Common myeloid progenitor, CD34-positive (primary cell): ENCODE measurements at regions not wholly inside any gene's neighbourhood (a gene's known extent, or its start where the extent isn't known, plus 50 kb on each side); places are given as distances from the start of the nearest gene placed in this dataset.
"Not testable (repeated sequence)": the region's sequence is repeated elsewhere in the genome, so short reads cannot be mapped to it uniquely, and the experiment has no call there.

Source experiments
- CTCF ChIA-PET: fragments of 350-600 bp; sonication (Branson Sonifier 250); formaldehyde crosslinking; loops from one replicate; lab custom pipeline; 2021; ENCODE audit warnings: antibody characterized with exemption; lab: Charles Lee
- POLR2A ChIA-PET: fragments of 350-600 bp; sonication (Branson Sonifier 250); formaldehyde crosslinking; loops from one replicate; lab custom pipeline; 2021; ENCODE audit warnings: antibody characterized with exemption; lab: Charles Lee
- DNase-seq, 3 donors: peaks; one replicate each; pipeline versions ENCODE4 v3.0.0 to v3.0.0-alpha.2; 2013
- H3K27ac ChIP-seq, 2 experiments: 1 replicate in 1 of 2; 2 replicates in 1 of 2; pipeline ENCODE4 v1.7.0; 2013; ENCODE audit warnings: inconsistent platforms in 2 of 2, low read length in 2 of 2, mild to moderate bottlenecking in 2 of 2, low read depth in 1 of 2, moderate library complexity in 1 of 2; ENCODE audit not compliant: severe bottlenecking in 2 of 2, insufficient read depth in 1 of 2, poor library complexity in 1 of 2
- H3K27me3 ChIP-seq, 5 experiments: replicated peaks in 2 of 5; 1 replicate in 3 of 5; 2 replicates in 2 of 5; pipeline versions ENCODE4 v1.6.1 to v1.7.0; 2013; ENCODE audit warnings: low read length in 4 of 5, mild to moderate bottlenecking in 2 of 5, moderate library complexity in 2 of 5, inconsistent platforms in 1 of 5; ENCODE audit not compliant: insufficient read depth in 5 of 5, control insufficient read depth in 4 of 5
- H3K36me3 ChIP-seq, 4 experiments: 1 replicate in 2 of 4; 2 replicates in 2 of 4; pipeline versions ENCODE4 v1.6.1 to v1.7.0; 2013; ENCODE audit warnings: low read length in 3 of 4, control low read depth in 1 of 4, mild to moderate bottlenecking in 1 of 4; ENCODE audit not compliant: control insufficient read depth in 4 of 4, insufficient read depth in 4 of 4
- H3K4me1 ChIP-seq, 4 experiments: 1 replicate in 3 of 4; 2 replicates in 1 of 4; pipeline versions ENCODE4 v1.6.1 to v1.7.1; 2013; ENCODE audit warnings: low read length in 3 of 4, mild to moderate bottlenecking in 3 of 4, control low read depth in 1 of 4, inconsistent platforms in 1 of 4, moderate library complexity in 1 of 4; ENCODE audit not compliant: control insufficient read depth in 4 of 4, insufficient read depth in 4 of 4; ENCODE audit errors: control extremely low read depth in 1 of 4
- H3K4me3 ChIP-seq, 7 experiments: 1 replicate in 4 of 7; 2 replicates in 3 of 7; pipeline versions ENCODE4 v1.5.1 to v1.7.0; 2013; ENCODE audit warnings: mild to moderate bottlenecking in 7 of 7, low read length in 6 of 7, moderate library complexity in 6 of 7, inconsistent platforms in 2 of 7, low read depth in 2 of 7, control low read depth in 1 of 7; ENCODE audit not compliant: insufficient read depth in 4 of 7, control insufficient read depth in 1 of 7; ENCODE audit errors: extremely low read depth in 1 of 7
- H3K9me3 ChIP-seq, 5 experiments: 1 replicate in 4 of 5; 2 replicates in 1 of 5; pipeline versions ENCODE4 v1.6.1 to v1.7.1; 2013; ENCODE audit warnings: low read length in 4 of 5, mild to moderate bottlenecking in 2 of 5, inconsistent platforms in 1 of 5, low read depth in 1 of 5, moderate library complexity in 1 of 5; ENCODE audit not compliant: control insufficient read depth in 4 of 5, insufficient read depth in 2 of 5; ENCODE audit errors: control extremely low read depth in 1 of 5
- WGBS: methylation state at CpG from one replicate; pipeline ENCODE4 v1.1.5; 2013; ENCODE audit not compliant: insufficient coverage; 5-methylcytosine and 5-hydroxymethylcytosine counted together

- Histone ChIP-seq H3K4me3 (no peak overlapping the region), H3K27ac (no peak overlapping the region), H3K4me1 (peaks cover 0 to 3% (median 0%) of the 10 kb centered on the region in 4 experiments), H3K9me3 (no peaks in the 10 kb centered on the region), H3K36me3 (no peaks in the 10 kb centered on the region), H3K27me3 (no peaks in the 10 kb centered on the region)
- DNase-seq: no peak
- ChIA-PET POLR2A (no interaction called here), CTCF (interaction anchor here (0.6 kb wide), 1 partner anchor 560 kb away, joined by 3 read pairs; no protein-coding TSS in a partner anchor)
- no CpG with 5 or more reads among the region's 2 CpGs for whole genome bisulfite sequencing
These were observed 316.3 kb upstream of the STAC start for GRCh38 chr3:36063992-36064391.

DNA sequence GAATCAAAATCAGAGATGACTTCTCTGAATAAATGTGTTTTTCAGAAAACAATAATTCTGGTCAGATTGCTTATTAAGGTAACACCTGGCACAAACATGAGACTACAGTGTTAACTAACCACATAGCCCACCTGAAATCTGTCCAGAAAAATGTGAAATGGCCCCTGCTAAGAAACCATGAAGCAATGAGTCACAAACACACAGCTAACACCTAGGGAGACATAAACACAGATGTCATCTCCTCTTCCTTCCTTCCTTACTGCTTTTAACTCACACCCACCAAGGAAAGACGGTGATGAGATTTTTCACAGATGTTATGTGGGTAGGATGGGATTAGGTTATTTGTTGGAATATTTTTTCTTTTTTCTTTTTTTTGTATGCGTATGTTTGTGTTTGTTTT, 315.0 kb upstream of the STAC start:
- POLR2A ChIA-PET: no interaction called here
- no peak overlapping the region for H3K4me3 ChIP-seq
- H3K27me3 ChIP-seq: no peaks in the 10 kb centered on the region
- H3K27ac ChIP-seq: no peak overlapping the region
- H3K36me3 ChIP-seq: no peaks in the 10 kb centered on the region
- WGBS: no CpG with 5 or more reads among the region's 2 CpGs
- H3K9me3 ChIP-seq: no peaks in the 10 kb centered on the region
- peak in 1 of 3 donors; percentile 2 for DNase-seq
- peaks cover 0 to 3% (median 0%) of the 10 kb centered on the region in 4 experiments for H3K4me1 ChIP-seq
- CTCF ChIA-PET: no interaction called here

DNA sequence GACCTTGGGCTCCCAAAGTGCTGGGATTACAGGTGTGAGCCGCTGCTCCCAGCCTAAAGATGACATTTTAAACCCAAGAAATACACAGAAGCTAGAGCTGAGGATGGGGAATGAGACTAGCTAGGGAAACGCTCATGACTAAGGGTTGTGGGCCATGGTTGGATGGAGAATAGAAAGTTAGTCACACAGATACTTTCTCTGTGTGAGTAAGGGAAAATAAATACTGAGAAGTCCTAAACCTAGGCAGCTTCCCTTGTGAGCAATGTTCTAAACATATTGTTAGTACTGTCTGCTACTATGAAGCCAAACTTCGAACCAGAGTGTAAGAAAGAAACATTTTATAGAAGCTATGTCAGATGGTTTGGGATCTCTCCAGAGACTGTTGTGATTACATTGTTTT, 304.8 kb upstream of the STAC start:
- POLR2A ChIA-PET: no interaction called here
- CTCF ChIA-PET: no interaction called here
- no peak for DNase-seq
- no peaks in the 10 kb centered on the region for H3K27me3 ChIP-seq
- H3K9me3 ChIP-seq: no peaks in the 10 kb centered on the region
- no peaks in the 10 kb centered on the region for H3K4me1 ChIP-seq
- no peaks in the 10 kb centered on the region for H3K36me3 ChIP-seq
- 100% methylated on average over 1 of the region's 3 CpGs for WGBS
- H3K4me3 ChIP-seq: no peak overlapping the region
- H3K27ac ChIP-seq: no peak overlapping the region

DNA sequence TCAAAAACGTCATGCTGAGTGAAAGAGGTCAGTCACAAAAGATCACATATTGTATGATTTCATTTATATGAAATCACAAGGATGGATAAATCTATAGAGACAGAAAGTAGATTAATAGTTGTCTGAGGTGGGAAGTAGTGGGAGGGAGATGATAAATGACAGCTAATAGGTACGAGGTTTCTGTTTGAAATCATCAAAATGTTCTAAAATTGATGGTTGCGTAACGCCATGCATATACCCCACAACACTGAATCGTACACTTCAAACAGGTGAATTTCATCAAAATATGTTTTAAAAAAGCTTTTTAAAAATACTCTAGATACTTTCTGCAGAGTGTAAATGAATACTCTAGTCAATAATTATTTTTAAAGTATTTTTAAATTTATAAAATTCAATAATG, 303.0 kb upstream of the STAC start:
- H3K4me1 ChIP-seq: no peaks in the 10 kb centered on the region
- WGBS: 100% methylated on average over 1 of the region's 5 CpGs
- CTCF ChIA-PET: no interaction called here
- POLR2A ChIA-PET: no interaction called here
- no peak overlapping the region for H3K27ac ChIP-seq
- no peak for DNase-seq
- no peaks in the 10 kb centered on the region for H3K36me3 ChIP-seq
- H3K4me3 ChIP-seq: no peak overlapping the region
- H3K9me3 ChIP-seq: no peaks in the 10 kb centered on the region
- H3K27me3 ChIP-seq: no peaks in the 10 kb centered on the region

DNA sequence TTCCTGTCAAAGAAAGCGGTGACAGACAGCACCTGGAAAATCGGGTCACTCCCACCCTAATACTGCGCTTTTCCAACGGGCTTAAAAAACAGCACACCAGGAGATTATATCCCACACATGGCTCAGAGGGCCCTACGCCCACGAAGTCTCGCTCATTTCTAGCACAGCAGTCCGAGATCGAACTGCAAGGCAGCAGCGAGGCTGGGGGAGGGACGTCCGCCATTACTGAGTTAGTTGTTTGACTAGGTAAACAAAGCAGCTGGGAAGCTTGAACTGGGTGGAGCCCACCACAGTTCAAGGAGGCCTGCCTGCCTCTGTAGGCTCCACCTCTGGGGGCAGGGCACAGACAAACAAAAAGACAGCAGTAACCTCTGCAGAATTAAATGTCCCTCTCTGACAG, 297.3 kb upstream of the STAC start:
- POLR2A ChIA-PET, H3K9me3 ChIP-seq, H3K4me1 ChIP-seq, H3K4me3 ChIP-seq, H3K27ac ChIP-seq, DNase-seq, CTCF ChIA-PET, H3K27me3 ChIP-seq, H3K36me3 ChIP-seq: not testable (repeated sequence)
- 94% methylated on average over 9 of the region's 12 CpGs for WGBS

DNA sequence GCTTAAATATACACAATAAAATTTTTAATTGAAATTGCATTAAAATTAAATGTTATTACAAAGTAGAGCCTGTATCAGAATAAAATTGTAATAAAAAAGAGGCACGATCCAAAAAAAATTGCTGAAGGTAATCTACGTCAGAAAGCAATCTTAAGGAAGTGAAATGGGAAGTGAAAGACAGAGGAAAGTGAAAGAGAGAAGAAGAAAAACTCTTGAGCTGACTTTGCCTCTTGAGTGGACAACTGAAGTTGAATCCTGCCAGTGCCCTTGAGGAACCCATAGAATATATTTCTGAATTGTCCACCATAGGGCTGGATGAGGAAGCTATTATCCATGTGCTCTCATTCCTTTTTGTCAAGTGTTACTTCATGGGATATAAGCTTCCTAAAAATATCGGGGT, 285.1 kb upstream of the STAC start:
- ChIA-PET POLR2A (interaction anchor here (0.6 kb wide), 1 partner anchor 99 kb away, joined by 4 read pairs; no protein-coding TSS in a partner anchor), CTCF (no interaction called here)
- 75% methylated on average over 2 of the region's 3 CpGs for WGBS
- Histone ChIP-seq H3K27ac (no peak overlapping the region), H3K4me1 (peaks cover 0 to 3% (median 2%) of the 10 kb centered on the region in 4 experiments), H3K36me3 (no peaks in the 10 kb centered on the region), H3K27me3 (no peaks in the 10 kb centered on the region), H3K9me3 (no peaks in the 10 kb centered on the region), H3K4me3 (no peak overlapping the region)
- peak in 1 of 3 donors; percentile 1 for DNase-seq

DNA sequence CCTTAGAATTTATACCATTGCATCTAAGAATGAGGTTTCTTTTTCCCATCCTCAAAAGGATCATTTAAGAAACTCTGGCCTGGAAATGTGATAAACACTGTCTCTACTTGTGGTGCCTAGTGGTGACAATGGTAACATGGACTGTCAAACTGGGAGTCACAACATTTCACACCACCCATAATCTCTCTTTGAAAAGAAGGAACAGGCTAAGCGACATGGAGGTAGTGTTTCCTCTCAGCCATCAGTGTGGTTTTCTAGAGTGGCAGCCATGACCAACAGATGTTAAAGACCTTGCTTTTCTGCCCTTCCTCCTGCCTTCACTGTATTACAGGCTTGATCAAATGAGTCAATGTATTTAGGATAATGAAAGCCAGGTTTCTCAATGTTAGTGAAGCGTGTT, 283.1 kb upstream of the STAC start:
- no CpG with 5 or more reads among the region's 2 CpGs for WGBS
- Histone ChIP-seq H3K4me1 (peaks cover 0 to 3% (median 2%) of the 10 kb centered on the region in 4 experiments), H3K36me3 (no peaks in the 10 kb centered on the region), H3K27me3 (no peaks in the 10 kb centered on the region), H3K27ac (no peak overlapping the region), H3K4me3 (no peak overlapping the region), H3K9me3 (peaks cover 0 to under 1% (median 0%) of the 10 kb centered on the region in 5 experiments)
- ChIA-PET POLR2A (no interaction called here), CTCF (no interaction called here)
- peak in 2 of 3 donors; percentile 43 to 64 for DNase-seq
